Neural cell (in vitro differentiated cells): ENCODE measurements at regions not wholly inside any gene's neighbourhood (a gene's known extent, or its start where the extent isn't known, plus 50 kb on each side); places are given as distances from the start of the nearest gene placed in this dataset.
"Not testable (repeated sequence)": the region's sequence is repeated elsewhere in the genome, so short reads cannot be mapped to it uniquely, and the experiment has no call there.

Experiments
- H2AFZ ChIP-seq: fragments of 200-600, 300-800 bp; sonication (generic), shearing (Covaris generic); 2 replicates; pipeline ENCODE4 v1.6.0; 2014; ENCODE audit warnings: low read depth, mild to moderate bottlenecking, antibody characterized with exemption, low read length, moderate library complexity
- H3F3A ChIP-seq: fragments of 200-600 bp; shearing (Covaris generic); 2 replicates; pipeline ENCODE4 v1.6.1; 2016; ENCODE audit warnings: mild to moderate bottlenecking, moderate library complexity, mixed read lengths, antibody characterized with exemption, low read length; ENCODE audit not compliant: insufficient read depth, poor library complexity, severe bottlenecking
- H3K27ac ChIP-seq: fragments of 200-600, 300-800 bp; sonication (generic), shearing (Covaris generic); 2 replicates; pipeline ENCODE4 v1.5.1; 2014; ENCODE audit warnings: mild to moderate bottlenecking, low read length, moderate library complexity
- H3K27me3 ChIP-seq: fragments of 300-800, 200-600 bp; sonication (generic), shearing (Covaris generic); 2 replicates; pipeline ENCODE4 v1.6.0; 2014; ENCODE audit warnings: mild to moderate bottlenecking, low read depth, low read length, moderate library complexity; ENCODE audit not compliant: insufficient read depth
- H3K36me3 ChIP-seq: fragments of 300-800, 200-600 bp; sonication (generic), shearing (Covaris generic); 2 replicates; pipeline ENCODE4 v1.5.1; 2014; ENCODE audit warnings: mild to moderate bottlenecking, antibody characterized with exemption, low read length, moderate library complexity; ENCODE audit not compliant: insufficient read depth
- H3K4me2 ChIP-seq: fragments of 300-800, 200-600 bp; sonication (generic), shearing (Covaris generic); 2 replicates; pipeline ENCODE4 v1.6.0; 2014; ENCODE audit warnings: mild to moderate bottlenecking, low read length
- H3K4me3 ChIP-seq: fragments of 300-800, 200-600 bp; sonication (generic), shearing (Covaris generic); 2 replicates; pipeline ENCODE4 v1.5.1; 2014; ENCODE audit warnings: mild to moderate bottlenecking, low read length, moderate library complexity
- H3K79me2 ChIP-seq: fragments of 200-600 bp; shearing (Covaris generic); replicated peaks from 2 replicates; pipeline ENCODE4 v1.6.0; 2014; ENCODE audit warnings: mild to moderate bottlenecking, low read length, moderate library complexity; ENCODE audit not compliant: insufficient read depth
- H3K9ac ChIP-seq: fragments of 300-800, 200-600 bp; sonication (generic), shearing (Covaris generic); 2 replicates; pipeline ENCODE4 v1.6.1; 2016; ENCODE audit warnings: mild to moderate bottlenecking, low read length, mixed read lengths
- H3K9me2 ChIP-seq: fragments of 200-600 bp; shearing (Covaris generic); 2 replicates; pipeline ENCODE4 v1.6.1; 2016; ENCODE audit warnings: mild to moderate bottlenecking, low read length, mixed read lengths; ENCODE audit not compliant: insufficient read depth
- H3K9me3 ChIP-seq: fragments of 200-600, 300-800 bp; sonication (generic), shearing (Covaris generic); 2 replicates; pipeline ENCODE4 v1.6.1; 2016; ENCODE audit warnings: mild to moderate bottlenecking, mixed run types, low read length, moderate library complexity, mixed read lengths
- H4K20me1 ChIP-seq: fragments of 200-600 bp; shearing (Covaris generic); 2 replicates; pipeline ENCODE4 v1.6.1; 2016; ENCODE audit warnings: mild to moderate bottlenecking, mixed run types; ENCODE audit not compliant: insufficient read depth
- CTCF ChIP-seq: fragments of 450-650 bp; IDR thresholded peaks from 2 replicates; pipeline ENCODE4 v1.5.1; 2014; ENCODE audit warnings: antibody characterized with exemption, mild to moderate bottlenecking, moderate library complexity; ENCODE audit not compliant: poor library complexity, severe bottlenecking
- EP300 ChIP-seq: fragments of 450-650 bp; conservative IDR thresholded peaks from 2 replicates; pipeline ENCODE4 v1.6.1; 2014; ENCODE audit warnings: antibody characterized with exemption, mild to moderate bottlenecking, moderate library complexity; ENCODE audit not compliant: poor library complexity, severe bottlenecking
- EZH2 ChIP-seq: fragments of 200-600, 300-800 bp; shearing (Covaris generic), sonication (generic); IDR thresholded peaks from 2 replicates; pipeline ENCODE4 v1.6.1; 2014; ENCODE audit warnings: antibody characterized with exemption, low read length, borderline replicate concordance, mild to moderate bottlenecking; ENCODE audit not compliant: insufficient read depth, poor library complexity, severe bottlenecking
- MXI1 ChIP-seq: fragments of 450-650 bp; conservative IDR thresholded peaks from 2 replicates; pipeline ENCODE4 v1.6.1; 2014; ENCODE audit warnings: antibody characterized with exemption, mild to moderate bottlenecking; ENCODE audit not compliant: poor library complexity, severe bottlenecking
- POLR2AphosphoS5 ChIP-seq: IDR thresholded peaks from 2 replicates; pipeline ENCODE4 v1.6.1; 2012
- RAD21 ChIP-seq: fragments of 450-650 bp; conservative IDR thresholded peaks from 2 replicates; pipeline ENCODE4 v1.6.1; 2014; ENCODE audit warnings: antibody characterized with exemption, mild to moderate bottlenecking, moderate library complexity
- REST ChIP-seq: IDR thresholded peaks from 2 replicates; pipeline ENCODE4 v1.6.1; 2012; ENCODE audit warnings: borderline replicate concordance
- SMC3 ChIP-seq: fragments of 450-650 bp; conservative IDR thresholded peaks from 2 replicates; pipeline ENCODE4 v1.6.1; 2014; ENCODE audit warnings: antibody characterized with exemption, mild to moderate bottlenecking, moderate library complexity; ENCODE audit not compliant: poor library complexity
- TAF1 ChIP-seq: IDR thresholded peaks from 2 replicates; pipeline ENCODE4 v1.6.1; 2012; ENCODE audit warnings: low read depth

- Histone ChIP-seq H3F3A (no peaks in the 10 kb centered on the region), H3K4me3 (no peak overlapping the region), H3K9me2 (no peaks in the 10 kb centered on the region), H3K9ac (no peak overlapping the region), H3K27me3 (no peaks in the 10 kb centered on the region), H3K79me2 (no peaks in the 10 kb centered on the region), H3K27ac (no peak overlapping the region), H4K20me1 (no peaks in the 10 kb centered on the region), H2AFZ (no peak overlapping the region), H3K4me2 (no peak overlapping the region), H3K36me3 (no peaks in the 10 kb centered on the region), H3K9me3 (no peaks in the 10 kb centered on the region)
- no peak for TF ChIP-seq POLR2AphosphoS5
- no peak for TF ChIP-seq EP300
- no peak for TF ChIP-seq SMC3
- TF ChIP-seq EZH2 = no peak
- TF ChIP-seq RAD21 = no peak
- no peak for TF ChIP-seq CTCF
- TF ChIP-seq REST = no peak
- no peak for TF ChIP-seq MXI1
- TF ChIP-seq TAF1 = no peak
Observed at GRCh38 chr12:59429766-59430165, 166.1 kb upstream of the SLC16A7 start.

GRCh38 chr12:59425798-59426197, 170.0 kb upstream of the SLC16A7 start:
- Histone ChIP-seq H3K9ac (no peak overlapping the region), H4K20me1 (no peaks in the 10 kb centered on the region), H3K4me2 (no peak overlapping the region), H3K4me3 (no peak overlapping the region), H3F3A (no peaks in the 10 kb centered on the region), H3K9me2 (no peaks in the 10 kb centered on the region), H2AFZ (no peak overlapping the region), H3K36me3 (no peaks in the 10 kb centered on the region), H3K27me3 (no peaks in the 10 kb centered on the region), H3K79me2 (no peaks in the 10 kb centered on the region), H3K27ac (no peak overlapping the region), H3K9me3 (no peaks in the 10 kb centered on the region)
- TF ChIP-seq POLR2AphosphoS5 (no peak), EP300 (no peak), RAD21 (no peak), CTCF (no peak), SMC3 (no peak), REST (no peak), EZH2 (no peak), MXI1 (no peak), TAF1 (no peak)

GRCh38 chr12:59424666-59425065, 171.2 kb upstream of the SLC16A7 start:
- not testable (repeated sequence) for H3K27me3 ChIP-seq, H2AFZ ChIP-seq, H3K9me2 ChIP-seq, H3K79me2 ChIP-seq, H3K4me3 ChIP-seq, H3K9ac ChIP-seq, H3K27ac ChIP-seq, H4K20me1 ChIP-seq, H3K4me2 ChIP-seq, H3K9me3 ChIP-seq, H3F3A ChIP-seq, H3K36me3 ChIP-seq
